GM23338 (cell line): ENCODE measurements at regions not wholly inside any gene's neighbourhood (a gene's known extent, or its start where the extent isn't known, plus 50 kb on each side); places are given as distances from the start of the nearest gene placed in this dataset.

Source experiments
- ATAC-seq: fragments of 200-7000 bp; cut with Tn5 transposase; 3 replicates; pipeline ENCODE4 v1.9.1; 2020
- DNase-seq: peaks from one replicate; pipeline ENCODE4 v3.0.0-alpha.2; 2015; ENCODE audit warnings: low spot score
- H2AFZ ChIP-seq: fragments of 200-600 bp; sonication (generic); 2 replicates; pipeline ENCODE4 v1.8.0; 2016; ENCODE audit warnings: antibody characterized with exemption, mild to moderate bottlenecking, moderate library complexity
- H3F3A ChIP-seq: fragments of 200-600 bp; sonication (generic); replicated peaks from 2 replicates; pipeline ENCODE4 v1.8.0; 2017; ENCODE audit warnings: antibody characterized with exemption, mixed run types, low read depth
- H3K27ac ChIP-seq: fragments of 200-600 bp; sonication (generic); 2 replicates; pipeline ENCODE4 v1.6.1; 2016; ENCODE audit warnings: low read depth
- H3K27me3 ChIP-seq: fragments of 200-600 bp; sonication (generic); 2 replicates; pipeline ENCODE4 v1.8.0; 2016; ENCODE audit warnings: mild to moderate bottlenecking, mixed run types, moderate library complexity; ENCODE audit not compliant: insufficient read depth
- H3K36me3 ChIP-seq: fragments of 200-600 bp; sonication (generic); 2 replicates; pipeline ENCODE4 v1.8.0; 2016; ENCODE audit warnings: mild to moderate bottlenecking; ENCODE audit not compliant: insufficient read depth
- H3K4me1 ChIP-seq: fragments of 200-600 bp; sonication (generic); 2 replicates; pipeline ENCODE4 v1.8.0; 2016; ENCODE audit warnings: mild to moderate bottlenecking, moderate library complexity; ENCODE audit not compliant: insufficient read depth
- H3K4me2 ChIP-seq: fragments of 200-600 bp; sonication (generic); 2 replicates; pipeline ENCODE4 v1.7.1; 2017; ENCODE audit warnings: mixed run types
- H3K4me3 ChIP-seq: fragments of 200-600 bp; sonication (generic); 2 replicates; pipeline ENCODE4 v1.6.1; 2016; ENCODE audit warnings: mixed run types
- H3K79me2 ChIP-seq: fragments of 200-600 bp; sonication (generic); replicated peaks from 2 replicates; pipeline ENCODE4 v1.8.0; 2017; ENCODE audit warnings: mild to moderate bottlenecking; ENCODE audit not compliant: insufficient read depth
- H3K9me2 ChIP-seq: fragments of 200-600 bp; sonication (generic); 2 replicates; pipeline ENCODE4 v1.8.0; 2017; ENCODE audit not compliant: insufficient read depth
- H4K20me1 ChIP-seq: fragments of 200-600 bp; sonication (generic); replicated peaks from 2 replicates; pipeline ENCODE4 v1.8.0; 2017; ENCODE audit warnings: mild to moderate bottlenecking; ENCODE audit not compliant: insufficient read depth
- H3K27ac Mint-ChIP-seq: 2 replicates; pipeline ENCODE4 v1.8.0; 2020; ENCODE audit warnings: inconsistent platforms, mild to moderate bottlenecking, moderate library complexity, mixed read lengths
- H3K27me3 Mint-ChIP-seq: 3 replicates; pipeline ENCODE4 v1.8.0; 2022; ENCODE audit warnings: low read depth, mild to moderate bottlenecking, moderate library complexity, mixed read lengths, inconsistent platforms; ENCODE audit not compliant: insufficient read depth, poor library complexity
- H3K36me3 Mint-ChIP-seq: 3 replicates; pipeline ENCODE4 v1.8.0; 2021; ENCODE audit warnings: low read depth, mild to moderate bottlenecking, inconsistent platforms, moderate library complexity, mixed read lengths
- H3K4me1 Mint-ChIP-seq: 3 replicates; pipeline ENCODE4 v1.8.0; 2020; ENCODE audit warnings: mild to moderate bottlenecking, inconsistent platforms, mixed read lengths
- H3K4me3 Mint-ChIP-seq: 3 replicates; pipeline ENCODE4 v1.8.0; 2021; ENCODE audit warnings: moderate library complexity, mild to moderate bottlenecking, inconsistent platforms, mixed read lengths
- H3K9me3 Mint-ChIP-seq: 3 replicates; pipeline ENCODE4 v1.8.0; 2020; ENCODE audit warnings: moderate library complexity, mild to moderate bottlenecking, inconsistent platforms, mixed read lengths
- CTCF ChIP-seq, 2 experiments: fragments of 200-600 bp in 1 of 2; sonication (generic) in 1 of 2; conservative IDR thresholded peaks; 2 replicates each; pipeline versions ENCODE4 v1.5.1 to v1.6.1; 2016 to 2017; ENCODE audit warnings: antibody characterized with exemption in 2 of 2, low read depth in 2 of 2, mild to moderate bottlenecking in 2 of 2, moderate library complexity in 1 of 2
- EZH2 ChIP-seq: fragments of 200-600 bp; sonication (generic); IDR thresholded peaks from one replicate; pipeline ENCODE4 v1.8.0; 2017; ENCODE audit warnings: antibody characterized with exemption, mild to moderate bottlenecking, low read depth; ENCODE audit not compliant: unreplicated experiment
- JUNB ChIP-seq: IDR thresholded peaks from one replicate; pipeline ENCODE4 v1.6.1; 2016; ENCODE audit warnings: antibody characterized with exemption; ENCODE audit not compliant: unreplicated experiment
- NANOG ChIP-seq: IDR thresholded peaks from 2 replicates; pipeline ENCODE4 v1.6.1; 2016; ENCODE audit warnings: antibody characterized with exemption, borderline replicate concordance
- POLR2AphosphoS5 ChIP-seq: IDR thresholded peaks from 2 replicates; pipeline ENCODE4 v1.6.1; 2016; ENCODE audit warnings: antibody characterized with exemption, low read depth
- STAT1 ChIP-seq: IDR thresholded peaks from one replicate; pipeline ENCODE4 v1.6.1; 2016; ENCODE audit warnings: antibody characterized with exemption; ENCODE audit not compliant: unreplicated experiment
- ZNF114 ChIP-seq: fragments of 250-450 bp; sonication (Bioruptor Pico); IDR thresholded peaks from 2 replicates; pipeline ENCODE4 v1.5.0; 2020; ENCODE audit warnings: mild to moderate bottlenecking, moderate library complexity
- ZNF462 ChIP-seq: fragments of 250-450 bp; sonication (Bioruptor Pico); IDR thresholded peaks from 2 replicates; pipeline ENCODE4 v1.5.0; 2020; ENCODE audit warnings: mild to moderate bottlenecking, moderate library complexity
- TF ChIP-seq, protein P1 (sequence below): IDR thresholded peaks from one replicate; pipeline ENCODE4 v1.6.1; 2018; ENCODE audit warnings: antibody characterized with exemption; ENCODE audit not compliant: unreplicated experiment
- TF ChIP-seq, protein P2 (sequence below): IDR thresholded peaks from 2 replicates; pipeline ENCODE4 v1.6.1; 2016; ENCODE audit warnings: antibody characterized with exemption

- Histone ChIP-seq H3K9me2 (peaks cover 7% of the 10 kb centered on the region), H3F3A (no peaks in the 10 kb centered on the region), H3K4me3 (no peak overlapping the region), H3K36me3 (no peaks in the 10 kb centered on the region), H3K27ac (no peak overlapping the region), H3K4me1 (no peaks in the 10 kb centered on the region), H3K27me3 (no peaks in the 10 kb centered on the region), H3K4me2 (no peak overlapping the region), H3K79me2 (no peaks in the 10 kb centered on the region), H2AFZ (no peak overlapping the region), H4K20me1 (no peaks in the 10 kb centered on the region)
- Mint-ChIP-seq H3K4me3 (no peak overlapping the region), H3K4me1 (no peaks in the 10 kb centered on the region), H3K36me3 (peaks cover 3% of the 10 kb centered on the region; the same call in 1 of the 3 replicates), H3K27ac (no peak overlapping the region), H3K27me3 (no peaks in the 10 kb centered on the region), H3K9me3 (peaks cover 2% of the 10 kb centered on the region; the same call in 1 of the 3 replicates)
- no peak for TF ChIP-seq NANOG
- TF ChIP-seq, protein P1, sequence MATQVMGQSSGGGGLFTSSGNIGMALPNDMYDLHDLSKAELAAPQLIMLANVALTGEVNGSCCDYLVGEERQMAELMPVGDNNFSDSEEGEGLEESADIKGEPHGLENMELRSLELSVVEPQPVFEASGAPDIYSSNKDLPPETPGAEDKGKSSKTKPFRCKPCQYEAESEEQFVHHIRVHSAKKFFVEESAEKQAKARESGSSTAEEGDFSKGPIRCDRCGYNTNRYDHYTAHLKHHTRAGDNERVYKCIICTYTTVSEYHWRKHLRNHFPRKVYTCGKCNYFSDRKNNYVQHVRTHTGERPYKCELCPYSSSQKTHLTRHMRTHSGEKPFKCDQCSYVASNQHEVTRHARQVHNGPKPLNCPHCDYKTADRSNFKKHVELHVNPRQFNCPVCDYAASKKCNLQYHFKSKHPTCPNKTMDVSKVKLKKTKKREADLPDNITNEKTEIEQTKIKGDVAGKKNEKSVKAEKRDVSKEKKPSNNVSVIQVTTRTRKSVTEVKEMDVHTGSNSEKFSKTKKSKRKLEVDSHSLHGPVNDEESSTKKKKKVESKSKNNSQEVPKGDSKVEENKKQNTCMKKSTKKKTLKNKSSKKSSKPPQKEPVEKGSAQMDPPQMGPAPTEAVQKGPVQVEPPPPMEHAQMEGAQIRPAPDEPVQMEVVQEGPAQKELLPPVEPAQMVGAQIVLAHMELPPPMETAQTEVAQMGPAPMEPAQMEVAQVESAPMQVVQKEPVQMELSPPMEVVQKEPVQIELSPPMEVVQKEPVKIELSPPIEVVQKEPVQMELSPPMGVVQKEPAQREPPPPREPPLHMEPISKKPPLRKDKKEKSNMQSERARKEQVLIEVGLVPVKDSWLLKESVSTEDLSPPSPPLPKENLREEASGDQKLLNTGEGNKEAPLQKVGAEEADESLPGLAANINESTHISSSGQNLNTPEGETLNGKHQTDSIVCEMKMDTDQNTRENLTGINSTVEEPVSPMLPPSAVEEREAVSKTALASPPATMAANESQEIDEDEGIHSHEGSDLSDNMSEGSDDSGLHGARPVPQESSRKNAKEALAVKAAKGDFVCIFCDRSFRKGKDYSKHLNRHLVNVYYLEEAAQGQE, result no peak
- no peak for TF ChIP-seq CTCF (conservative IDR thresholded peaks at IDR 0.05; ENCODE audit: low read depth in 2 of 2)
- TF ChIP-seq ZNF114, result no peak
- TF ChIP-seq, protein P2, sequence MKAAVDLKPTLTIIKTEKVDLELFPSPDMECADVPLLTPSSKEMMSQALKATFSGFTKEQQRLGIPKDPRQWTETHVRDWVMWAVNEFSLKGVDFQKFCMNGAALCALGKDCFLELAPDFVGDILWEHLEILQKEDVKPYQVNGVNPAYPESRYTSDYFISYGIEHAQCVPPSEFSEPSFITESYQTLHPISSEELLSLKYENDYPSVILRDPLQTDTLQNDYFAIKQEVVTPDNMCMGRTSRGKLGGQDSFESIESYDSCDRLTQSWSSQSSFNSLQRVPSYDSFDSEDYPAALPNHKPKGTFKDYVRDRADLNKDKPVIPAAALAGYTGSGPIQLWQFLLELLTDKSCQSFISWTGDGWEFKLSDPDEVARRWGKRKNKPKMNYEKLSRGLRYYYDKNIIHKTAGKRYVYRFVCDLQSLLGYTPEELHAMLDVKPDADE, result no peak
- no peak for TF ChIP-seq JUNB
- no peak for TF ChIP-seq ZNF462 (CRISPR knock-in tag)
- TF ChIP-seq POLR2AphosphoS5, result no peak
- TF ChIP-seq STAT1, result no peak
- no peak for TF ChIP-seq EZH2
- DNase-seq (no peak), ATAC-seq (no peak)
Observed at GRCh38 chr1:79422726-79423125, 416.2 kb upstream of the ADGRL4 start.
